NCI-H2196 treated with DMSO at 0.1 percent for 48 hours (cell line): ENCODE measurements at regions not wholly inside any gene's neighbourhood (a gene's known extent, or its start where the extent isn't known, plus 50 kb on each side); places are given as distances from the start of the nearest gene placed in this dataset.

Experiments
- DNase-seq: peaks from one replicate; lab custom pipeline; 2025; ENCODE audit not compliant: unreplicated experiment; lab: John Stamatoyannopoulos, UW

DNA sequence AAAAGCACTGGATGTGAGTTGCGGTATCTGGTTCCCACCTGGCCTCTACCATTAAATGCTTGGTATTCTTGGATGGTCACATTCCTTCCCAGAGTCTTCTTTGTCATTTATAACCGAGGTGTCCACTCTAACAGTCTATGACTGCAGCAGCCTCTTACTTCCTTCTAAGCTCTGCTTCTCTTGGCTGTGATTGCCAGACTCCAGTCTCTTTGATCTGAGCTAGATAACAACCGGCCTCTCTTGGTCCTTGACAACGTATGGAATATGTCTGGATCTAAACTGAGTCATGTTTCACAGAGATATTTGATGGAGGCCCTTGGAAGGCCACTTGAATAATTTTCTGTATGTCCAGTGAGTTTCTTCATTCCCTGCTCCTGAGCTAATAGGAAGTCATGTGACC is 141.6 kb upstream of the TENM4 start:
- DNase-seq, result no peak

DNA sequence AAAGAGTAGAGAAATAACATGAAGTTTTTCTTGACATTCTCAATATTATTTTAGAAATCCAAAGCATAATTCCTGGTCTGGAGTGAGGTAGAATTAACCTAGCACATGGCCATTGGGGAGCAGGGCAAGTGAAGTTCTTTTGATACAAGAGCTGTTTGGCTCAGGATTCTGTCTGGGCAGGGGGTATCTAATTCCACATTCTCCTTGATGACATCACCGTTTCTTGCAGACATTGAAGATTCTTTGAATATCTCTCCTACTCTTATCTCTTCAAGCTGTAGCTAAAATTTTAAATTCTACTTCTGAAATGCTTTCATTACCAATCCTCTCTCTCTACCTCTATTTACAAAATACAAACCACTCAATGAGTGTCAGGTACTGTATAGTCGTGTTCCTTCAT is 138.2 kb upstream of the TENM4 start:
- DNase-seq, result no peak

DNA sequence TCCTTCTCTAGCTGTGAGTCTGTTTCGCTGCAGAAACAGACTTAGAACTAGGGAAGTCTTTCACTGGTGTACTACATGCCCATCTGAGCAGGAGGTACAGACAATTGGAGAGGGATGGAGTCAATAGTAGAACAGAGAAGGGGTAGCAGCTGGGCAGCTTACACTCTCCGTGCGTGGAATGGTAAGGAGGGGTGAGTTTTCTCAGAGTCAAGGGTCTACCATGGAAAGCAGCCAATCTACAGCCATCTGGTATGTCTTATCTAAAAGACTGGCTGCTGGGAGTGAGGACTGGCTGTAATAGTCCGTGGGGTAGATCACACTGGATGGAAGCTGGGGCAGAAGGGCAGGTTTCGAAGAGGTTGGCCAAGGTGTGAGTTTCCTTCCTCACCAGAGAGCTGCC is 137.3 kb upstream of the TENM4 start:
- DNase-seq, result no peak

DNA sequence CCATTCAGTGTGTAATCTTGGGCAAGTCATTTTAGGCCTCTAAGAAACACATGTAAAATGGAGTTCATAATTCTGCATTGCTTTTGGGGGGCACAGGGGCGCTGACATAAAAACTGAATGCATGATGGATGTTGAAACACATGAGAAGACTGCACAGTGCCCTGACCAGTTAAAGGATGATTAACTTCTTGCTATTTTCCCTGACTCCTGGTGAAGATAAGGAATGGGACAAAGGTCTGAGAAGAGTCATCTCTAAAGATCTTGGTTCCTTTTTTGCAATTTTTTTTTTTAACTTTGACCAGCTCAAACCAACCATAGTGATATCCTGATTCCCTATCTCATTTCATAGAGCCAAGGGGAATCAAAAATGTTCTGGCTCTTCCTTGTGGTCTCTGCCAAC is 134.9 kb upstream of the TENM4 start:
- no peak for DNase-seq

DNA sequence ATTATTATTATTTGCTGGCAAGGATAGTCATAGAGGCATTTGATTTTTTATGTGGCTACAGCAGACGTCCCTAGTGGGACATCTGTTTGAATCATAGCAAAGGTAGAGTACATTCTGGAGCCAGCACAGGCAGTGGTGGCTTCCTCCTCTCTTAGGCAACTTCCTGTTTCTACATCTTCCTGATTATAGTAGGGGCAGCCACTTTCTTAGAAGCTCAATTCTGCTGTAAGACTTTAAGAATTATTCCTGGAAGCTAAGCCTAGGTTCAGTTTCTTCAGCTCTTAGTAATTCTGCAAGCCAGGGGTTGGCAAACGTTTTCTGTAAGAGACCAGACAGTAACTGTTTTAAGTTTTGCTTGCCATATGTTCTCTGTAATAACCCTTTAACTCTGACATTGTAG is 129.3 kb upstream of the TENM4 start:
- no peak for DNase-seq

DNA sequence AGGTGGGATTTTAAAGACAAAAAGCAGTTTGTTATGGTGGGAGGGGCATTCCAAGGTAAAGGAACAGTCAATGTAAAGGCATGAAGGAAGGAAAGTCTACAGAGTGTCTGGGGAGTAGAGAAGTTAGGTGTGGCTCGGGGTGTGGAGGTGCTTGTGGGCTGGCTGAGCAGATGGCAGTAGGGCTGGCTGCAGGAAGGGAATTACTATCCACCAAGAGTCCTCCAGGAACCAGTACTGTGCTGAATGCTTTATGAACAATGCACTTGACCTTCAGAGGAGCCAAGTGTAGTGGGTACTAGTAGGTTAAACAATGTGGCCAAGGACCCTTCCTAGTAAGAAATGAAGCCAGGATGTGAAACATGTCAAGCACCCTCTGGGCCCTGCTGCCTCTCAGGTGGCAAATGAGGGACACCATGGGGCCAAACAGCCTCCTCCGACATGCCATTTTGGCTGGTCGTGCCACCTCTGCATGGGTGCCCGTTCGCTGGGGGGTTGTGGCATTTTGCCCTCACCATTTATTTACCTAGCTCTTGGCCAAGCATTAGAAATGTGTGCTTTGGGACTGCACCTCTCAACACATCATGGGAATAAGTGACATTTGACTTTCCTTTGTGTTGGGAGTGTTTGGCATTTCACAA is 123.6 kb upstream of the TENM4 start:
- DNase-seq, result no peak

DNA sequence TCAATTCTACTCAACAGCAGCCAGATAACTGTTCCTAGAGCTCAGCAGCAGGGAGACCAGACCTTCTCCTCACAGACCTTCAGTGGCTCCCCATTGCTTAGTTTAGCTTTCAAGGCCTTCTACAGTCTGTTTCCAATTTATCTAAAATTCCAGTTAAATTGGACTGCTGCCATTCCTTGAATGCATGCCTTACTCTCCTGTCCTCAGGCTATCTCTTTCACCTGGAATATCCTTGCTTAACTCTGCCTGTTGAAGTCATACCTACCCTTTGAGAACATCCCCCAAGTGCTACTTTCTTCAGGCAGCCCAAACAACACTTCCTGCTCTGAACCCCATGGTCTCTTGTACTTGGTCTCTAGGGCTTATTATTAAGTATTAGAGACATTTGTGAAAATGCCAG is 120.7 kb upstream of the TENM4 start:
- DNase-seq, result no peak

DNA sequence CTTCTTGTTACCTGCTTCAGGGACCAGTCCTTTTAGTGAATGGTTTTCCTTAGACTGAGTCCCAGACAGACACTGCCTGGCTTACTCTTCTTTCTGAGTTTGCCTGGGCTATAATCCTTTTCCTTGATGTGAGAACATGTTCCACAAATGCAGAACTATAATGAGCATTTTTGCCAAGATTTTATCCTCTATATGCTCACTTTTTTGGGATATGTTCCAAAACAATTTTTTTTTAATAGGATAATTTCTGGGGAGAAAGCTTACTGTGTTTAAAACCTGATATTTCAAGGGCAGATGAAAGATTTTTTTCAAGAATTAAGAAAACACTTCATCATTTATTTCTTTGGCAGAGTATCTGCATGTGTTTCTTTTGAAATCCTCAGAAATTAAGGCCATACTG is 110.0 kb upstream of the TENM4 start:
- DNase-seq, result no peak

DNA sequence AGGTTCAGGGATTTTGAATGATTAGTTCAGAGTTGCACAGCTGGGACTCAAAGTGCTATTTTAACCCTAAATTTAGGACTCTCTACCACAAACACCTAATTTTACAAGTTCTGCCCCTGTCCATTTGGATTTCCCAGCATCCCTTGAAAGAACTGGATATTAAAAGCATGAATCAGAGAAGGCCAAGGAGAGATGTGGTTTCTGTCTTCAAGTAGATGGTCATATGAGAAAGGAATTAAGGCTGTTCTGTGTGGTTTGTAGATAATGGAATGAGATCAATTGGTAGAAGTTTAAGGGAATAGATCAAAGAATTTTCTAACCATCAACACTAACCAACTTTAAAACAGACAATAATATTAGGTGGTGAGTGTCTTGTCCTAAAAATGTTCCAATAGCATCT is 106.4 kb upstream of the TENM4 start:
- no peak for DNase-seq

DNA sequence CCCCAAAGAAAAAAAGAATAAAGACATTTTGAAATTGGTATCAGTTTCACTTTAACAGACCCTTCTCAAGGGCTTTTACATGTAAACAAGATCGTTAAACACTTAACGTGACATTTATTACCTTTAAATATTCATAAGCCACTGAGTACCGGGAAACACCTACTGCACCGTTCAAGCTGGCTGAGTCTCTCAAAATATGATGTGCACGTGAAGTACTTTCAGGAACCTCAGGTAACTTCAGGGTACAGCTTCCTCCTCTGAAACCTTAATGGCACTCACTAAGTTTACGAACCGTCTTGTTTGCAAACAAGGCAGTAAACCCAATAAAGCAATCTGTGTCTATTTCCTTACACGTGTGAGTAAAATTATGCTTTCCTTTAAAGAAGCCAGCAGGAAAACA is 105.5 kb upstream of the TENM4 start:
- no peak for DNase-seq

DNA sequence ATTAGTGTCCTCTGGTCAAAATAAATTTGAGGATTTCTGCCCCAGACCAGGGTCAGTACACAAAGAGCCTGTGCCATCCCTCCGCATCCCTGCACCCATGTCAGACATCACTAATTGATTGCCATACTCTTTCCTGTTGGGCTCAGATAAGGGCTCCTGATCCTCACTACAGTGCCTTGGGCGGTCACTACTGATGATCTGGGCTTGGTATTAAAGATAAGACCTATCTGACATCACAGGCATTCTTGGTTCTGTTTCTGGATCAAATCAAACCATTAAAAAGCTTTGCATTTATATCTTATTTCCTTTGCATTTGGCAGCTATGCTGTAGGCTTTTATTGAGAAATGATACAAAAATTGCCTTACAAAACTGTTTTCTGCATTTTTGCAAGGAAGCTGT is 103.5 kb upstream of the TENM4 start:
- DNase-seq, result no peak

DNA sequence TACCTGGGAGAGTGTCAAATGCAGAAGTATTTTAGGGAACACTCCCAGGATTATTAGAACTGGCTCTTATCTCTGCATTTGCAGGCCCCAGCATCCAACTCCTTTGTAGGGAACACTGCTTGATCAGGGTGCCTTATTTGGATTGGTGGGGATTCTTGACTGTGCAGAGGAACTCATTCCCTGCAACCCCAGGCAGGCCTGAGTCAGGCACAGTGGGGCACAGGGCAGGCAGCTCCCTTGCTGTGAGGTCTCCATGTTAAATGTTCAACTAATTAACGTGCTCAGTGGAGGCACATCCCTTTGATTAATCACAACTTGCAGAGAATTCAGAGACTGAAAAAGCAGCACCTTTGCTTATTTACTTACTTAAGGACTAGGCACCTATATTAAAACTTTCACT is 102.3 kb upstream of the TENM4 start:
- no peak for DNase-seq

DNA sequence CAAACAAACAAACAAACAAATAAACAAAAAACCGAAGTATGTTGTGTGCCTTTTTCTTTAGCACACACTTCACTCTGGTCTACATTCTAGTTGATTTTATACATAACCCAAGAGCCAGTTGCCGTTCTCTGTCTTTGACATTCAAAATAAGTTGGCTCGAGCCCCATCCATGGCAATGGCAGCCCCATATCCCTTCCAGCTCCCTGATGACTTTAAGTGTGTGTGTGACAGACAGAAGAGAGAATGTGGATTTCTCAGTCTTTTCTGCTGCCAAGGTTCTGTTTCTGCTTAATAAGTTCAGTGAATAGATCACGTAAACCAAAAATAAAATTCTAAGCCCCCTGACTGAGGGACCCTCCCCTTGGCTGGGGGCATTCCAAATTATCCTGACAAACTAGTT is 100.6 kb upstream of the TENM4 start:
- no peak for DNase-seq

DNA sequence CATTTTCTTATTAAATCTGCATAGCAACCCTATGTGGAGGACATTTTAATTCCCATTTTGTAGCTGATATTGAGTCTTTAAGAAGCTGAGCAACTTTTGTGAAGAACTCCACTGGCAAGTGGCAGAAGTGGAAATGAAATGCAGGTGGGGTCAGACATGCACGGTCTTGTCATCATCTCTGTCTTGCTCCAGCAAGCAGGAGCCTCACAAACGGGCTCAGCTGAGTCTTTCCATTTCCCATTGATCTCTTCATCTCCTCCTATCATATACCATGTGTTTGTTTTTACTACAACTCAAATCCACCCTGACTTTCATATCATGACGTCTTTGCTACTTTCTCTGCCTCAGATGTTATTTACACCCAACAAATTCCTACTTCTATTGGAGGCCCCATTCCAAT is 97.9 kb upstream of the TENM4 start:
- no peak for DNase-seq

DNA sequence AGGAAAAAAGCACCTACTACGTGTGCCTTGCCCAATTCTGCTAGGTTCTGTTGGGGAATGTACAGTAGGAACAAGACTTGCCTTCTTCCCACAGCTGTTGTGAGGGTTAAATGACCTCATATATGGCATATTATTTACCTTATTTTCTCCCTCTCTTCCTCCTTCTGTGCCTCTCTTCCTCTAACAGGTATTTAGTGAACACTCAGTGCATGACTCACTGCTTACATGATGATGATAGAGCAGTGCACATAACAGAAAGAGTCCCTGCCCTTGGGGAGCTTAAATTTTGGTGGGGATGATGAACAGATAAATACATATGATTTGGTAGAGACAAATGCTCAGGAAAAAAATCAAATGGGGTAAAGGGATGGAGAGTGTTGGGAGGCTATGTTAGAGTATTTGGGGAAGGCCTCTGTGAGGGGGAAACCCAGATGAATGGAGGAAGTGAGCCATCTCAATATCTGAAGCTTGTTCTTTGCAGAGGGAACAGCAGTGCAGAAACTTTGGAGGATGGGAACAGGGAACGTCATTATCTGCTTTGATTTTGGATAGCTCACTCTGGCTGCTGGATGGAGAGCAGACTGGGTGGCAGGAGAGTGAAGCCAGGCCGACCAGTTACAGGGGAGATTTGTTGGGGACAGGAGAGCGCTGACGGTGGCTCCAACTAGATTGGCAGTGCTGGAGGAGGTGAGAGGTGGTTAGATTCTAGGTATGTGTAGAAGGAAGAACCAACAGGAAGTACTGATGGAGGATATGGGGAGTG is 95.5 kb upstream of the TENM4 start:
- DNase-seq, result no peak

DNA sequence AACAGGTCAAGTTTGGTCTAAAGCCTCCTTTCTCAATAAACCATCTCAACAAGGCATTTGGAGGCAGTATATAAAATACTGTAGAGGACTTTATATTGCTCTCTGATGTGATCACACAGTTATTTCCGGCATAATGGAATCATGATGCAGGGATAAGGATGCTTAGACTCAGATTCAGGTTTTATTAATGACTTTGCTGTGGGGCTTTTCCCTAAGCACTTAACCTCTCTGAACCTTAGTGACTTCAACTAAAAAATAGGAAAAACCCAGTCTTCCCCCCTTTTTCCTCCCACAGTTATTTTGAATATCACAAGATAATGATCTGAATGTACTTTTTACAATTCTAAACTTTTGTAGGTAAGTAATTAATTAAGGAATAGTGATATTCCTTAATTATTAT is 94.8 kb upstream of the TENM4 start:
- DNase-seq, result no peak

DNA sequence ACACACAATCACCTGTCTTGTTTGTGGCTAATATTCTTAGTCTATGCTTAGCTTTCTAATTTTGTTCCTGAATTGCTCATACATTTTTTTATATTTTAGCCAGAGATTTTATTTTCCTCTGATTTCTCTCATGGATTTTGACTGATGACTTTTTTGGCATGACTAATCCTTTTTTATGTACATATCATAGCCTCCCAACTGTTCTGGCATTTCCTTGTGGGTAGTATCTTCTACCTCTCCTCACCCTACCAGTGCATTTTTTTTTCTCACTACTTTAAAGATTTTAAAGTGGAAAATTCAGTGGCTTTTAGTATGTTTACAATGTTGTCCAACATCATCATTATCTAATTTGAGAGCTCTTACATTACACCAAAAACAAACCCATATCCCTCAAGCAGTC is 84.4 kb upstream of the TENM4 start:
- DNase-seq, result no peak

DNA sequence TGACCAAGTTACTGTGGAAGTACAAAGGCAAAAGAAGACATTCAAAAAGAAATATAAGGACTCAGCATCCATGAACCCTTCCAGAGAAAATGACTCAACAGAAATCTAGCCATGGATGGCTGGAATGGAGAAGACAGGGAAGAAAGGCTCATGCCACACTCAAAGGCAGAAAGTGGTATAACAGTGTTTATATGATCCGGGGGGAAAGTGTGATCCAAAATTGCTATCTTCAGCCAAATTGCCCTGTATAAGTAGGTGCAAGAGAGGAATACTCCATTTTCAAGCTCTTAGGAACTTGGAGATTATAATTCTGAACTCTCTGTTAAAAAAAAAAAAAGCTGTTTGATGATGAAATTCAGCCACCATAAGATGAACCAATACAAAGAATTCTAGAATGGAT is 81.8 kb upstream of the TENM4 start:
- no peak for DNase-seq

DNA sequence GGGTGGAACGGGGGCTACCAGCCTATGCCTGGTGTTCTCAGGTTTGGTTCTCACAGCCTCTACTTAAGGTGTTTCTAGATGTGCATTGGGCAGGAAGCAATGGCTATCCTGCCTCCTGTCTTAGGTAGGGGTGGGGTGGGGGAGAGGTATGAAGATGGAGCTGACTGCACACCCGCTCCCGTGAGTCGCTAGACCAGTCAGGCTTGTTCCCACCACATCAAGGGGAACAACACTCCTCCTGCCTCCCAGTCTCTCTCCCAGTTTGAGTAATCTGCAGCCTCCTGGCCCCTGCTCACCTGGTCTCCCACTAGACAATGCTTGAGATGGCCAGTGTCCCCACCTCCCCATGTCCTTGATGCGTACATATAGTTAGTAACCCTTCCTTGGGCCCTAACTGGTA is 79.3 kb upstream of the TENM4 start:
- no peak for DNase-seq

DNA sequence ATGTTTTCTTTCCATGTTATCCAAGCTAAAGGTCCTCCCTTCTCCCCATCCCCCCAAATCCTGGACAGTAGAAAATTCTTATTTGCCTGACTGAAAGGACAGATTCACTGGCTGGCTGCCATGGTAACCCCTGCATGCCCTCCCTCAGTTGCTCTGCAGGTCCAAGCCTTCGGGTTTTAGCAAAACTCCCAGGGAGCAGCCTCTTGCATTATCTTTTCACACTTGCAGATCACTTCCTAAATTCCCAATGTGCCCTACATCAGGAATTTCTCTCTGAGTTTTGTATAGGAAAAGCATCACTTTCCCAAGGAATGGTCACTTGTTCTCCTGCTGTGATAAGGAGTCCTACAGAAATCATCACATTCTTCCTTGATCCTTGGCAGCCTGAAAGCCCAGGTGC is 75.0 kb upstream of the TENM4 start:
- no peak for DNase-seq

DNA sequence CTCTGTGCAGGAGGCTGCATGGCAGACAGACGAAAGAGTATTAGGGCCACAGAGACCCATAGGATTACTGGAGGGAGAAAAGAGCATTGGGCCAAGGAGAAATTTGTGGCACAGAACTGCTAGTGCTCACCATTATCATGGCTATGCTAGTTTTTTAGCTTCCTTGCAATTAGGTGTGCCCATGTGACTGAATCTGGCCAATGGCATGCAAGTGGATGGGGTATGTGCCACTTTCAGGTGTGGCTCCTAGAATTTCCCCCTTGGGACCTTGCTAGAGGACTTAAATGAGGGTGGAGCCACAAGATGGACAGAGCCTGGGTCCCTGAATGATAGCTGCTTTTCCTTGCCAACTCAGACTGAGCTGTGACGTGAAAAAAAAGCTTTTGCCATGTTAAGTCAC is 73.9 kb upstream of the TENM4 start:
- no peak for DNase-seq

DNA sequence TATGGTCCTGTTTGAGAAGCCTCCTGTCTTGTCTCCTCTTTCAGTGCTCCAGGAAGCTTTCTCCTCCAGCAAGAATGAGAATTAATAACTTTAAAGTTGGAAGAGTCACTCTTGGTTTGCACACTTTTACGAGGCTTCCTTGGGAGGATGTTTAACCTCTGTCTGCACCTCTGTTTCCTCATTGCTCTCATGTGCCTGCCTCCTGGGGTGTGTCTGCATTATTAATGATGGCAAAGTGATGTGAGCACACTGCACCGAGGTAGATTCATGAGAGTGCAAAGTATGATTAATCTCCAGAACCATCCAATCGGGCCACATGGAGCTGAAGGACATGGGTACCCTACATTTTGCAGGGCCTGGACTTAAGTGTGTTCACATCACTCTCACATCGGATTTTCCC is 73.5 kb upstream of the TENM4 start:
- no peak for DNase-seq
